HG03039 (cell line): ENCODE measurements at regions not wholly inside any gene's neighbourhood (a gene's known extent, or its start where the extent isn't known, plus 50 kb on each side); places are given as distances from the start of the nearest gene placed in this dataset.
"Not testable (repeated sequence)": the region's sequence is repeated elsewhere in the genome, so short reads cannot be mapped to it uniquely, and the experiment has no call there.

Experiments
- ATAC-seq: cut with Tn5 transposase; IDR thresholded peaks from one replicate; pipeline ENCODE4 v1.9.1; 2021; ENCODE audit warnings: mild to moderate bottlenecking, moderate library complexity; ENCODE audit not compliant: unreplicated experiment

DNA sequence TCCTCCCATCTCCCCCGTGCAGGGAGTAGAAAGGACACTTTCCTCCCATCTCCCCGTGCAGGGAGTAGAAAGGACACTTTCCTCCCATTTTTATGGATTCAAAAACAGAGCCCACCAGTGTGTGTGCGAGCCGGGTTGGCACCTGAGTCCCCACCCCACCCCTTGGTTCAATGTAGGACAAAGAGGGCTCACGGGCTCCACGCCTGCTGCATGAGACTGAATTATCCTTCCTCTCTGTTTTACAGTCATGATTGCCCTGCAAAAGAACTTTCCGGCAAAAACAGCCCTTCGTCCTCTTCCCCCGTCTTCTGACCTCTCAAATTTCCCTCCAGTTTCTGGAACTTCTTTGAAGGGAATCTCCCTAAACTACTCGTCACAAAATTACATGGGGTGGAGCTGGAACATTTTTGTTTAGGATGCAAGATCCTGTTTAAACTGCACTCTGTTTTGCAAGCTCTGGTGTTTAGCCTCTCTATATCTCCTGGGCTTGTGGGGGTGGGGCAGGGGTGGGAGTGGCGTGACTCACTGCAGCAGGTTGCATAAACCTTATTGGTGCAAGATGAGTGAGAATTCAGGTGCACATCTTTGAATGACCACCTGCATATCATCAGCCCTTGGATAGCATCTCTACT, 99.8 kb downstream of the PSMG1 start:
- ATAC-seq, result no peak

DNA sequence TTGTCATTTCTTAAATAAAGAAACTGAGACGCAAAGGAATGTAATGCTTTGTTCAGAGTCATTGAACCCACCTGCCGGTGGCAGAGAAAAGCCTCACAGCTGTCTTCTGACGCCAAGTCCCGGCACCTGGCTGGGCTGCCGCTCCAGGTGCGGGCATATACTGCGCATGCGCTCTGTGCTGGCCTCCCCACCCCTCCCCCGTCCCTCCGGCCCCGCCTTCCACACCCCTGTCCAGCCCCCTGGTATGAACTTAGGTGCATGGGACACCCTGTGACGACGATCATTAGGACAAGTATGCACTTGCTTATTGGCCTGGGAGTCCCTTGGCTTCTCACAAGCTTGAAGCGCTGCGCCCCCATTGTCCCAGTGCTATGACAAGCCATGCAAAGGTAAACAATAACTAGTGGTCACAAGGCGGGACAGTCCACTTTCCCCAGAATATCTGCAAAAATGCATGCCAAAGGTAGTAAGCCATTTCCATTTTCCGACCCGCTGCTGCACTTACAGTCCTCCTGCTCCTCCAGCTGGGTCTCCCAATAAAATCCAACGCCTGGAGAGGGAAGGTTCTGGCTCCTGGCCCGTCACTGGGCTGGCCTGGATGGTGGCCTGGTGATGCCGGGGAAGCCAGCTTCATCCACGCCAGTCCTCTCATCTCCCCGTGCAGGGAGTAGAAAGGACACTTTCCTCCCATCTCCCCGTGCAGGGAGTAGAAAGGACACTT, 100.4 kb downstream of the PSMG1 start:
- no peak for ATAC-seq

DNA sequence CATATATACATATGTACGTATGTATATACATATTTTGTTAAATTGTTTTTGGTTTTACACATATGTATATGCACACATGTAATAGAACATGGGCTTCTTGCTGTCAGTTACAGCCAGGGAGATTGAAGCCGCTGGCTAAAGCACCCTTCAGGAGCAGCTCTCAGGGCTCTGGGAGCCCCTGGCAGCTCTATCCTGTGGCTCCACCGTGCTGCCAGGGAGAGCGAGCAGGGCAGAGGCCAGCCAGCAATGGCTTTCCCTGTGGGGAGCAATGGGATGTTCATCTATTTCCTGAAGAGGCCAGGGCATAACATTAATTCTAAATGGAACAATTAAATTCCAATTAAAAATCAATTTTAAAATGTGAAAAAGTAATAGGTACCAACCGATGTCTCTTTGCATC, 102.9 kb downstream of the PSMG1 start:
- ATAC-seq, result no peak

DNA sequence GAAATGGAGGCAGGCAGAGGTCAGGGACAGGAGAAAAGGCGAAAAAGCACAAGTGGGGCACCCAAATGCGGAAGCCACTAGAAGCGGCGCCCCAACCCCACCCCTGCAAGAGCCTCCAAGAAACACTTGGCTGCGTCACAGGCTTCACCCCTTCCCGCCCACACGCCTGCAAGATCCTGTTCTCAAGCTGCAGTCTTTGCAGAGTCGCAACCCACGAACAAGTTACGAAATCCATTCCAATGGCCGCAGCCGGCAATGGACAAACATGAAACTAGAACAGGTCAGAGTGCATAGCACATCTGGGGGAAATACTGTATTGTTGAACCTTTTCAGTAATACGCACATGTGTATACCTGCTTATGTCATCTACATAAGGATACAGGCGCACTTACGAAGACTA, 103.6 kb downstream of the PSMG1 start:
- ATAC-seq, result no peak

DNA sequence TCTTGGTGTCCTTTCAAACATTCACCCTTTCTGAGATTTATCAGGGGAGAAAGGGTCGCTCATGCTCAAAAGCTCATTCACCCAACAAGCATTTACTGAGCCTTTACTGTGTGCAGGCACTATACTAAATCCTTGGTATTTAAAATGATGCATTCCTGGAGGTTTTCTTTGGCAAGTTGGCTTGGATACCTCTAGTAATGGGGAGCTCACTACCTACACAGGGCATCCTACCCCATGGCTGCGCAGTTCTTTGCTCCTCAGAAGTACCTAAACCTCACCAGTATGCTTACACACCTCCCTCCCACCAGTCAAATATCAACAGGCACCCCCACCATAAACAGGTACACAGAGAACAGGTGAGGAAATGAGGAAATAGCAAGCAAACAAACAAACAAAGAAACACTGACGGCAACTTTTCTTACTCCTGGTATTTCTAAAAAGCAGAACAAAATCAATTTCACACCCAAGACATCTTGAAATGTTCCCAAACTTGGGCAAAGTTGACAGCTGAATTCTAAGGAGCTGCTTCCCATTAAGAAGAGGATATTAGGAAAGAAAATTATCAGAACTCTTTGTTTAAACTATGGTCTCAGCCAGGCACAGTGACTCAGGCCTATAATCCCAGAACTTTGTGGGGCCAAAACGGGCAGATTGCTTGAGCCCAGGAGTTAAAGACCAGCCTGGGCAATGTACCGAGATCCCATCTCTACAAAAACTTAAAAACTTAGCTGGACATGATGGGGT, 104.8 kb downstream of the PSMG1 start:
- no peak for ATAC-seq

DNA sequence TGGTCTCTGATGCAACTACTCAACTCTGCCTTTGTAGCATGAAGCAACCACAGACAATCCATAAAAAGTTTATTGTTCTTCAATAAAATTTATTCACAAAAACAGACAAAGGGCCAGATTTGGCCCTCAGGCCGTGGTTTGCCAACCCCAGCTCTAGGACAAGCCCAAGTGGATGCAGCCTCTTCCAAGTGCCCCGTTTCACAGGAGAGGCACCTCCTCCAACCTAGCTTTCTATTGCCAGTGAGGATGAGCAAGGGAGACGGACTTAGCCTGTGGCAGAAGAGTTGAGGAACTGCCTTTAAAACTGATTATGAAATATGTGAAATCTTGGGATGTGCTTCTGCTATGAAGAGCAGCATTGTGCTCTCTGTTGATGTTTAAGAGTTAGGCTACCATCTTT, 105.4 kb downstream of the PSMG1 start:
- no peak for ATAC-seq

DNA sequence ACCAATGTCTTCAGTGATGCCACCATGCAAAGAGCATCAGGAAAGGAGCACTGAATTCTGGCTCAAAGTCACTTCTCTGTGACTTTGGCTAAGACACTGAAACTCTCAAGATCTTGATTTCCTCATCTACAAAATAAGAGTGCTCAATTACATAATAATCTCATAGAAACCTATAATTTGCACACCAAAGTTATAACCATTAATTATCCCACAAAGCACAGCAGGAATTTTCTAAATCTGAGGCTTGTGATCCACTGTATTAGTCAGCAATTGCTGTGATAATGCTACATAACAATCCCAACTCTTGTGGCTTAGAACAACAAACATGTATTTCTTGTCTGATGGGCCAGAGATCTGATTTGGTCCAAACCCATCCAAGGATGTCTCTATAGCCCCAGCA, 108.7 kb downstream of the PSMG1 start:
- ATAC-seq, result no peak

DNA sequence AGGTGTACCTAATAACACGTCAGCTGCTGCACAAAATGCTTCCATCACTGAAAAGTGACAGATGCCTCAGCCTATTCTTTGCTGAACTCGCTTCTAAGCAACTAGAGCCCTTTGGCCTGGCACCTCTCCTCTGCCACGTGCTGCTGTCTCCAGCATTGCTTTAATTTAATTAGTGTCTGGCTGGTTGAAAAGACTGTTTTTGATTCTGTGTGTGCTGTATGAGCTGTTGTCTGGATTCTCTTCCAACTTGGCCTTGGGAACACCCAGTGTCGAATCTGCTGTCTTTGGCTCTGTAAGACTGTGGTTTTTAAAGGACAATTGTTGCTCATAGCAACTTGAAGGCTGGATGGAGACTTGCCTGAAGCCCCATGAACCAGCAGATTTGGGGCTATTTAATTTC, 109.5 kb downstream of the PSMG1 start:
- ATAC-seq, result no peak

DNA sequence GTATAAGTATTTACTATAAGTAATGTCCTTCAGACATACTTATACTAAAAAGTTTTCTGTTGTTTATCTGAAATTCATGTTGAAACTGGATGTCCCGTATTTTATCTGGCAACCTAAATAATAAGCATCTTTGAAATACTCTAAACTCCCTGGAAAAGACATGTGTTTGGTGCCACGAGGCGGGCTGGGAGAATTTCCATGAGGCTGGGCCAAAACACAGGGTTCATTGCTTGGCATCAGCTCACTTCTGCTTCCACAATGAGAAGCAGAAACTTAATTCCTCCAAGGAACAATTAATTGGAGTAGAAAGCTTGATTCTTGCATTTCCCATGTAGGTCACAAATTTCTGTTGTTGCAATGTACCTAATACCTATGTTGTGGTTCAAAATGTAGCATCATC, 110.2 kb downstream of the PSMG1 start:
- ATAC-seq, result no peak

DNA sequence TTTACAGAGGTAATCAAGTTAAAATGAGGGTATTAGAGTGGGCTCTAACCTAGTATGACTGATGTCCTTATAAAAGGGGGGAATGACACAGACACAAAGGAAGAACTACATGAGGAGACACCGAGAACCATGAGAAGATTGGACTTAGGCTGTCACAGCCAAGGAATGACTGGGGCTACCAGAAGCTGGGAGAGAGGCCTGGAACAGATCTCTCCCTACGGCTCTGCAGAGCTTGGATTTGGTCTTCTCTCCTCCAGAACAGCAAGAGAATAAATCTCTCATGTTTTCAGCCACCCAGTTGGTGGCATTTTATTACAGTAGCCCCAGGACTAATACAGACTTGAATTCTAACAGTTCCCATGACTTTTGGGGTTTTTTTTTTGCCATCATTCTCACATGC, 110.8 kb downstream of the PSMG1 start:
- no peak for ATAC-seq

DNA sequence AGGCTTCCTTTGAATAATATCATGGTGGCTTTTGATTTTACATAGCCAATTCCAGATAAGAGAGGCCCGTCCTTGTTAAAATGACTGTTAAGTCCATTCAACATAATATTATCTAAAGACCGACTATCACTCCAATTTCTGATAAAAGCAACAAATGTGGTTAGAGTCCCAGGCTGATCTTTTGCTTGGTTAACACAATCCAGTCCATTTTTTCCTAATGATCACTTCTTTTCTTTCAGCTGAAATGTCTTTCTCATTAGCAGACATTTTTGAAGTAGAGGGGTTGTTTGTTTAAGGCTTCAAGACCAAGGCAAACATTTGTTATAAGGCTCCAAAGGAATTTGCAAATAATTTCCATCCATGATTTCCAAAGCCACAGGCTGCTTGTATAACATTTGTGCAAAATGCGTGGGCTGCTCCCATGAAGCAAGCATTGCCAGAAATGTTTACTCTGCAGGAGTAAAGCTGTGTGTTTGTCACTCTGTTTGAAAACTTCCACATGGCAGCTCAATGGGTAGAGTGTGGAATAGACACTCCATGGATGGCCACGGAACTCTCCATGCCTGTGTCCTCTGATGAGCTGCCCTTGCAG, 111.5 kb downstream of the PSMG1 start:
- no peak for ATAC-seq

DNA sequence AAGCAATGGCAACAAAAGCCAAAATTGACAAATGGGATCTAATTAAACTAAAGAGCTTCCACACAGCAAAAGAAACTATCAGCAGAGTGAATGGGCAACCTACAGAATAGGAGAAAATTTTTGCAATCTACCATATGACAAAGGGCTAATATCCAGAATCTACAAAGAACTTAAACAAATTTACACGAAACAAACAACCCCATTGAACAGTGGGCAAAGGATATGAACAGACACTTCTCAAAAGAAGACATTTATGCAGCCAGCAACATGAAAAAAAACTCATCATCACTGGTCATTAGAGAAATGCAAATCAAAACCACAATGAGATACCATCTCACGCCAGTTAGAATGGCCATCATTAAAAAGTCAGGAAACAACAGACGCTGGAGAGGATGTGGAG, 113.4 kb downstream of the PSMG1 start:
- ATAC-seq, result not testable (repeated sequence)

DNA sequence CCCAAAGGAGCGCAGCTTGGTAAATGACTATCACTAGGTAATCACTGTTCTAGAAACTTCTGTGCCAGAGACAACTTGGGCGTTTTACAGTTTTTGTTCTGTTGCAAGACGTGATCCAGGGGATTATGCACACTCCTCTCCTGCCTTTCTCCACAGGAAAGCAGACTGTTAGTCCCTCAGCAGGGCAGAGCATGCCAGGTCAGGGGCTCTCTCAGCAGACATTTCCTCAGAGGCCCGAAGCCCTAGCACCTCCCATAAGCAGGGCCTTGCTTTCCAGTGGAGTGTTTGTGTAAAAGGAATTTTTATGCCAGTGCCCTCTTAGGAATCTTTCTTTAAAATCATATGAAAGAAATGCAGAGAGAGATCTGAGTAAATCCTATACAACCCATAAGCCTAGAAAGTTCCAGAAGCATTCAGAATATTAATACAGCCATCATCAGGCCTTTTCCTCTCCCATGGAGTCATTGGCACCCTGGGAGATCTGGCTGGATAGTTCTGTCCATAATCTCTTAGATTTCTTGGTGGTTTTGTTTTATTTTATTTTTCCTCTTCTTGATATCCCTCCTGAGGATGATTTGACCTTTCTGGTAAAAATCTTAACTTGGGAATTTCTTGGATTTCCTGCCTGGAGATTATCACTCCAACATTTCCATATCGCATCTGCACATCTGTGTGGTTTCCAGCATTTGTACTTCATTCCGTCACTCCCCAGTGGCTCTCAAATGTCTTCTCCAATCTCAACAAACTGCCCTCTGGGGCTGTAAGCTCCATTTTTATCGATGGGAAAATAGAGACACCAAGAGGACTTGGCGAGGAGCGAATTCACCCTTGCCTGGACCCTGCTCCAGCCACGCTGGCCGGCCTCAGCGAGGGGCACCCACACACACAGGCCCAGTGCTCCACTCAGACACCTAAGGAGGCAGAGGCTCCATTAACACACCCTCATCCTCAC, 116.1 kb downstream of the PSMG1 start:
- ATAC-seq, result no peak

DNA sequence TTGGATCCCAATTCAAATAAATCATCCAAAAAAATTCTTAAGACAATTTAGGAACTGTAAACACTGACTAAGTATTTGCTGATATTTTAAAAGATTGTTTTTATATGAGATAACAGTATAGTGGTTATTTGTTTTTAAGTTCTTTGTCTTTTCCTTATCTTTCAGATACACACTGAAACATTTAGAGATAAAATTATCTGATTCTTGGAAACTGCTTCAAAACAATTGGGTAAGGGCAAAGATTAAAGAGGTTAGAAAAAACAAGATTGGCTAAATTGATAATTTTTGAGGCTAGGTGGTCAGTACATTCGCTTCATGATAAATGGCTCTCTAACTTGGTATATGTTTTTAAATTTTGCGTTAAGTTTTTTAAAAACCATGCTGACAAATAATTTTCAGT, 117.3 kb downstream of the PSMG1 start:
- no peak for ATAC-seq

DNA sequence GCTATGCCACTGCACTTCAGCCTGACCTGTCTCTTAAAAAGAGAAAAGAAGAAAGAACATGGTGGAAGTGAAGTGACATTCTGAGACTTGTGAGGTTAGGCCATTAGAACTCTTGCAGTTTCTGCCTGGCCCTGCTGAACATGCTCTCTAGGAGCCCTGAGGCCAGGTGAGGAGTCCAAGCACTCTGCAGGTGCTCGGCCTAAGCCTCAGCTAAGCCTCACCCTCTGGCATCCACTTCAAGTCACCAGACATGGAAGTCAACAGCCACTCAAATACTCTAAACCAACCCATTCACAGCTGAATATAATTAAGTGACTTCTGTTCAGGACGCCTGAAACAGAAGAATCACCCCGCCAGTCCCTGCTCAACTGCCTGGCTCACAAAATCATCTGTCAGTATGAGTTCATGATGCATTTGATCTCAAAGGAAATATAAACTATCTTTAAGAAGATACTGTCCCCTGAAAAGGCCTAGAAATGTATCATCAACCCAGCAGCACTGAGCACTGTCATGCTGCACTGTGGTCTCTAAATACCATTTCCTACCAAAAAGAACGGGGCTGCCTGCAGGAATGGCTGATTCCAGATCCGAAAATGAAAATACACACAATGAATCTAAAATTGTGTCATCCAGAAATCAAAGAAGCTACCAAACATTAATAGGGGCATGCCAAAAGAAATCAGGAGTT, 118.8 kb downstream of the PSMG1 start:
- ATAC-seq, result no peak

DNA sequence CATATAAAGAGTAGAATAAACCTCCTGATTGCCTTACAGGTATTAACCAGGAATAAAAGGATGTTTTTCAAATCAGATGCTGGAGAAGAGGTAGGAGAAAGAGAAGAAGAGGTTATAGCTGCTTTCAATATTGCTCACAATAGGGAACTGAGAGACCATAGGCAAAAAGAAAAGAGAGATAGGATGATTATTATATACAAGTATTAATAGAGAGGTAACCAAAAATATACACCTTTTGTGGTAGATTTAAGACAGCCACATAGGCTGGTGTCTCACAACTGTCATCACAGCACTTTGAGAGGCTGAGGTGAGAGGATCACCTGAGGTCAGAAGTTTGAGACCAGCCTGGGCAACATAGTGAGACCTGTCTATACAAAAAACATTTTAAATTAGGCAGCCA, 119.7 kb downstream of the PSMG1 start:
- ATAC-seq, result no peak

DNA sequence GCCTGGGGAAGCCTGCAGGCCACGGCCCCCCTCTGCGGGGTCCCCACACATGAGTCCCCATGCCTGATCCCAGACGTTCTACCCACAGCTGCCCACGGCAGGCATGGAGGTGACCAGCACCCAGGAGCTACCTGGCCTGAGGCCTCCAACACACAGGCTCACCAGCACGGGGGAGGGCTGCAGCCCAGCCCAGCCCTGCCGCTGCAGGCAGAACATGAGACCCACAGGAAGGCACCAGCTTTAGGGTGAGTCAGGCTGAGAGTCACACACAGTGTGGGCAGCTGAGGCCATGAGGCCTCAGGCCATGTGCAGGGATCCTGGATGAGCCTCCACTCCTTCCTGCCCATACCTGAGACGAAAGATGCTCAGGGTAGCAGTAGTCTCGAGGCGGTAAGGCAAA, 121.1 kb downstream of the PSMG1 start:
- ATAC-seq, result no peak

DNA sequence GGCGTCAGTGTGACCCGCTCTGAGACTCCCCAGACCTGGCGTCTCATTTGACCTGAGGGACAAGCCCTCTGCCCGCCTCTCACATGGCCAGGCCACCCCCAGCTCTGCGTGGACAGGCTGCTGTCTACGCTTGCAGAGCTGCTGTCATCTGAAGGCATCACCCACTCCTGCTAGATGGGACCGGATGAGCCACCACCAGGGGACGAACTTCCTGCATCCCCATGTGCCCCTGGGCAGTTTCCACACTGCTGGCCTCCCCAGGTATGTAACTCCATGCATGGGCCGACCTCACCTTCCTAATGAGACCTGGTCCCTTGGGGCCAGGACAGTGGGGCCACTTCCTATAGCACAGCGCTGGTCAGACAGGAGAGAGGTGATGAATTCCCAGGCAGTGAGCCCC, 121.5 kb downstream of the PSMG1 start:
- ATAC-seq, result no peak

DNA sequence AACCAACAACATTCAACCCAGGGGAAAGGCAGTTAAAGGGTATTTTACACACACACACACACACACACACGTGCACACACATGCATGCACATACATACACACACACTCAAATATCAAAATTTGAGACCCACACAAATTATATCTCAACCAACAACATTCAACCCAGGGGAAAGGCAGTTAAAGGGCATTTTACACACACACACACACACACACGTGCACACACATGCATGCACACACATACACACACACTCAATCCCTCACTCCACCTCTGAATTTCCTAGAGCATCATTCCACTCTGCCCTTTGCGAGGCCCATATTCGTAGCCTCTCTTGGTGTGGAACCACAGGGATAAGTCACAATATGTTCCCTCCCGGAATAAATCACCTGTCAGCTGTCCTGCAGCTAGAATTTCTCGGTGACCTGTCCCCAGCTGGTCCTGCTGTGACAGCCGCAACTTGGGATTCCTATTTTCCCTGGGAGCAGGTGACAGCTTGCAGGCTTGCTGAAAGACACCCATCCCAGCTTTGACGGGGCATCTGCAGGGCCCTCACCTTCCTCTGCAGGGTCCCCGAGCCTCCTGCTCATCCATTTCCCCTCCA, 122.7 kb downstream of the PSMG1 start:
- ATAC-seq, result no peak

DNA sequence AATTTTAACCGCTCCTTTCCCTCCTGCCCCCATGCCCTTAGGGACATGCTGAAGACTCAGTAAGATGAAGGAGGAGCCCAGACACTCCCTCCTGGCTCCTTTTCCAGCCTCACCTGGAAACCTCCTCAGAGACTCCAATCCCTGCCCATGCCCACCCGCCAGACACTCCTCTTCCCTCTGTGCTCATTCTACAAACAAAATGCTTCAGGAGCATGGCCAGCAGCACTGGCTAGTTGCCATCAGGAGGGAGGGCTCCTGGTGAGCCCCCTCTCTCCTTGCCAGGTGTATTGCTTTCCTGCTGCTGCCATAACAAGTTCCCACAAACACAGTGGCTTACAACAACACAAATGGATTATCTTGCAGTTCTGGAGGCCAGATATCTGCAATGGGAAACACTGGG, 126.1 kb downstream of the PSMG1 start:
- ATAC-seq, result no peak
